Testis (tissue), 2 donors: ENCODE measurements at regions not wholly inside any gene's neighbourhood (a gene's known extent, or its start where the extent isn't known, plus 50 kb on each side); places are given as distances from the start of the nearest gene placed in this dataset.

Source experiments
- DNase-seq: peaks from one replicate; pipeline ENCODE4 v3.0.0-alpha.2; 2019
- H3K27ac ChIP-seq, 2 donors: fragments of 200-600 bp; sonication (generic); one replicate each; pipeline ENCODE4 v1.5.1; 2019
- H3K27me3 ChIP-seq: fragments of 200-600 bp; sonication (generic); one replicate; pipeline ENCODE4 v1.5.1; 2019
- H3K36me3 ChIP-seq: fragments of 200-600 bp; sonication (generic); one replicate; pipeline ENCODE4 v1.5.1; 2017; ENCODE audit warnings: low read depth; ENCODE audit errors: missing control alignments
- H3K4me1 ChIP-seq: fragments of 200-600 bp; sonication (generic); one replicate; pipeline ENCODE4 v1.5.1; 2019
- H3K4me3 ChIP-seq, 2 donors: fragments of 200-600 bp; sonication (generic); one replicate each; pipeline ENCODE4 v1.5.1; 2017 to 2019
- H3K9me3 ChIP-seq: fragments of 200-600 bp; sonication (generic); one replicate; pipeline ENCODE4 v1.5.1; 2017
- CTCF ChIP-seq, 3 experiments: fragments of 450-650 bp in 2 of 3; fragments of 200-600 bp in 1 of 3; sonication (generic) in 1 of 3; IDR thresholded peaks; one replicate each; pipeline ENCODE4 v1.5.1; 2016 to 2019; ENCODE audit warnings: antibody characterized with exemption in 3 of 3, mild to moderate bottlenecking in 2 of 3, moderate library complexity in 1 of 3
- POLR2A ChIP-seq: fragments of 450-650 bp; IDR thresholded peaks from one replicate; pipeline ENCODE4 v1.6.1; 2017; ENCODE audit warnings: antibody characterized with exemption, mild to moderate bottlenecking, moderate library complexity
- WGBS, 2 donors: methylation state at CpG; one replicate each; pipeline ENCODE4 v1.1.5; 2018; 5-methylcytosine and 5-hydroxymethylcytosine counted together
- intact Hi-C: fragments of 100-400 bp; cut with DNase I; formaldehyde crosslinking; loops from one replicate; pipeline ENCODE4 v1.15.1; 2023; ENCODE audit warnings: low total_unique reads
- small RNA-seq, 2 donors: library from RNA; depleted of rRNA; stranded (forward); fragments of <200 nt; gene quantifications; one replicate each; pipeline ENCODE3, GENCODE V24; 2016

GRCh38 chr14:85475113-85475512 lies 54.8 kb upstream of the FLRT2 start:
- peak overlapping the region; percentile 8 to 69 for H3K27ac ChIP-seq
- DNase-seq = no peak
- no peaks in the 10 kb centered on the region for H3K36me3 ChIP-seq
- H3K9me3 ChIP-seq = no peaks in the 10 kb centered on the region
- 35 to 46% methylated on average over 3 of the region's 3 CpGs for WGBS, 2 donors
- no peaks in the 10 kb centered on the region for H3K4me1 ChIP-seq
- no peak for TF ChIP-seq CTCF (IDR thresholded peaks at IDR 0.05)
- no peak for TF ChIP-seq POLR2A
- intact Hi-C loops = no loop called here
- H3K4me3 ChIP-seq = no peak overlapping the region
- H3K27me3 ChIP-seq = no peaks in the 10 kb centered on the region

GRCh38 chr14:85479306-85479705 lies 50.6 kb upstream of the FLRT2 start:
- TF ChIP-seq CTCF (IDR thresholded peaks at IDR 0.05) (no peak), POLR2A (no peak)
- intact Hi-C loops = no loop called here
- H3K27ac ChIP-seq = no peak overlapping the region
- H3K27me3 ChIP-seq = no peaks in the 10 kb centered on the region
- WGBS, 2 donors = 88 to 89% methylated on average over 3 of the region's 3 CpGs
- no peaks in the 10 kb centered on the region for H3K9me3 ChIP-seq
- H3K4me3 ChIP-seq = no peak overlapping the region
- no peaks in the 10 kb centered on the region for H3K36me3 ChIP-seq
- DNase-seq = no peak
- H3K4me1 ChIP-seq = peaks cover 6% of the 10 kb centered on the region

GRCh38 chr14:85479771-85480170 lies 50.2 kb upstream of the FLRT2 start:
- 83% methylated on average over 2 of the region's 2 CpGs for WGBS, 2 donors
- no peak for DNase-seq

More at GRCh38 chr14:85479771-85480170, 50.2 kb upstream of the FLRT2 start:
- peaks cover 6% of the 10 kb centered on the region for H3K4me1 ChIP-seq
- intact Hi-C loops = no loop called here
- H3K27me3 ChIP-seq = no peaks in the 10 kb centered on the region
- no peaks in the 10 kb centered on the region for H3K9me3 ChIP-seq
- TF ChIP-seq CTCF (IDR thresholded peaks at IDR 0.05) = no peak
- no peak for TF ChIP-seq POLR2A
- no peak overlapping the region for H3K4me3 ChIP-seq
- no peaks in the 10 kb centered on the region for H3K36me3 ChIP-seq
- H3K27ac ChIP-seq = no peak overlapping the region

Small RNA genes lying in the stretch of these regions (small RNA-seq; reads per million reads assigned to genes)
- gene AL161713.1 (0 reads per million in 2 donors), gene AL163642.1 (0 reads per million in 2 donors), gene RF00017 (0 reads per million in 2 donors), gene RNU6-976P (0 reads per million in 2 donors), gene RNU6ATAC28P (0 reads per million in 2 donors), gene RNU7-51P (0 reads per million in 2 donors)
